CD4-positive, alpha-beta memory T cell (primary cell): ENCODE measurements at regions not wholly inside any gene's neighbourhood (a gene's known extent, or its start where the extent isn't known, plus 50 kb on each side); places are given as distances from the start of the nearest gene placed in this dataset.

Experiments
- CTCF ChIA-PET: fragments of 350-600 bp; sonication (Branson Sonifier 250); formaldehyde crosslinking; loops from one replicate; lab custom pipeline; 2021; ENCODE audit warnings: inconsistent platforms; ENCODE audit not compliant: partially characterized antibody; lab: Charles Lee
- POLR2A ChIA-PET: fragments of 350-600 bp; sonication (Branson Sonifier 250); formaldehyde crosslinking; loops from one replicate; lab custom pipeline; 2021; ENCODE audit not compliant: partially characterized antibody; lab: Charles Lee
- DNase-seq, 5 donors: peaks; one replicate each; pipeline versions ENCODE4 v3.0.0 to v3.0.0-alpha.2; 2020 to 2022; ENCODE audit warnings: mixed read lengths in 1 of 5
- H3K27ac ChIP-seq: one replicate; pipeline ENCODE4 v1.7.0; 2013; ENCODE audit warnings: low read depth, low read length
- H3K27me3 ChIP-seq: 2 replicates; pipeline ENCODE4 v1.7.0; 2013; ENCODE audit warnings: mild to moderate bottlenecking, low read length, moderate library complexity; ENCODE audit not compliant: insufficient read depth
- H3K36me3 ChIP-seq: 2 replicates; pipeline ENCODE4 v1.7.0; 2013; ENCODE audit warnings: mild to moderate bottlenecking, low read length, moderate library complexity; ENCODE audit not compliant: insufficient read depth
- H3K4me1 ChIP-seq: 2 replicates; pipeline ENCODE4 v1.7.0; 2013; ENCODE audit warnings: mild to moderate bottlenecking, low read length, moderate library complexity; ENCODE audit not compliant: insufficient read depth
- H3K4me3 ChIP-seq, 2 donors: one replicate each; pipeline ENCODE4 v1.7.0; 2013; ENCODE audit warnings: low read length in 2 of 2, mild to moderate bottlenecking in 1 of 2
- H3K9me3 ChIP-seq, 2 donors: one replicate each; pipeline ENCODE4 v1.7.0; 2013; ENCODE audit warnings: low read length in 2 of 2, control low read depth in 1 of 2; ENCODE audit not compliant: control insufficient read depth in 1 of 2
- H3K27ac Mint-ChIP-seq, 7 donors: one replicate each; pipeline ENCODE4 v1.8.0; 2020 to 2021; ENCODE audit warnings: mixed read lengths in 7 of 7, mild to moderate bottlenecking in 6 of 7, inconsistent platforms in 3 of 7, moderate library complexity in 3 of 7
- H3K27me3 Mint-ChIP-seq, 2 donors: one replicate each; pipeline ENCODE4 v1.8.0; 2020 to 2021; ENCODE audit warnings: mixed read lengths in 2 of 2
- H3K36me3 Mint-ChIP-seq, 2 donors: one replicate each; pipeline ENCODE4 v1.8.0; 2020 to 2021; ENCODE audit warnings: mixed read lengths in 2 of 2, inconsistent platforms in 1 of 2, mild to moderate bottlenecking in 1 of 2
- H3K4me1 Mint-ChIP-seq, 4 donors: one replicate each; pipeline ENCODE4 v1.8.0; 2020 to 2021; ENCODE audit warnings: mixed read lengths in 4 of 4, mild to moderate bottlenecking in 1 of 4
- H3K4me3 Mint-ChIP-seq, 8 donors: one replicate each; pipeline ENCODE4 v1.8.0; 2020 to 2021; ENCODE audit warnings: mixed read lengths in 8 of 8, mild to moderate bottlenecking in 7 of 8, moderate library complexity in 6 of 8, inconsistent platforms in 3 of 8
- H3K9me3 Mint-ChIP-seq, 8 donors: one replicate each; pipeline ENCODE4 v1.8.0; 2020 to 2021; ENCODE audit warnings: mixed read lengths in 8 of 8, mild to moderate bottlenecking in 5 of 8, inconsistent platforms in 3 of 8, moderate library complexity in 1 of 8
- intact Hi-C: fragments of 100-400 bp; cut with micrococcal nuclease; formaldehyde crosslinking; loops from one replicate; pipeline ENCODE4 v1.15.1; 2023

DNA sequence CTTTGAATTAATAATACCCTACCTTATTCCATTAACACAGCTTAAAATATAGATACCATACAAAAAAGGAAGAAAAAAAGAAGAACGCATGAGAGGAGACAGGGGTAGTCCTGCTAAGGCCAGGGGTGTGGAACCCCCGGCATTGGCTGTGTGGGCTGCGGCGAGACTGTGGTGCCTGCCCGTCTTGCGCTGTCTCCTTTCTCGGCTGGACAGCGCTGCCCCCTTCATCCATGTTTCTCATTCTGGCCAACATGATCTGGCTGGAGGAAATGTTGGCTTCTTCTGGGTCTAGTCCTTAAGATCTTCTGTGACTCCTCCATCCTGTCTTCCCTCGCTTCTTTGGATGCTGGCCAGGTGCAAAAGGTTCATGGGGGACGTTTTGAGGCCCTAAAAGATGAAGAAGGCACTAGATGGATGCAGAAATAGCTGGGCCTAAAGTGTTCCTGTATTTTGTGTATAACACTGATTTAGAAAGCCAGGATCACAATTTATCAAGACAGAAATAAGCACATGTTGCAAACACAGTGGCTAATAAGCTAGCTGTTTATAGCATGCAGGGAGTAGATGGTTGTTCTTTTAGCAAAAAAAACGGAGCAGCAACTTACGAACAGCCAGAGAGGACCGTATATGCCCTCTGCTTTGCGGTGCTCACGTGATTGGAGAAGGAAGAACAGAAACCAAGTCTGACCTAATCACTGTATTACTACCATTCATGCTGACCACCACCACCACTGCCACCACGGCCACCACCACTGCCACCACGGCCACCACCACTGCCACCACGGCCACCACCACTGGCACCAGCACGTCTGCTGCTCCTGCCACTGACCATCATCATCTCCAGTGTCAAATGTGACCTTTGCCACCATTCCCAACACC is 71.7 kb upstream of the ASB18 start:
- intact Hi-C loops = no loop called here
- H3K4me3 ChIP-seq = no peak overlapping the region
- Mint-ChIP-seq H3K36me3 (no peaks in the 10 kb centered on the region), H3K9me3 (no peaks in the 10 kb centered on the region), H3K27ac (peak overlapping the region in 1 of 7 donors; percentile 1), H3K4me1 (peaks cover 0 to 2% (median under 1%) of the 10 kb centered on the region in 4 donors), H3K27me3 (peaks cover 0 to 12% of the 10 kb centered on the region in 2 donors), H3K4me3 (no peak overlapping the region)
- no peaks in the 10 kb centered on the region for H3K36me3 ChIP-seq
- H3K9me3 ChIP-seq = no peaks in the 10 kb centered on the region
- ChIA-PET CTCF (interaction anchor here (1.1 kb wide), 1 partner anchor 18 kb away, joined by 4 read pairs; no protein-coding TSS in a partner anchor), POLR2A (no interaction called here)
- DNase-seq = no peak
- no peaks in the 10 kb centered on the region for H3K27me3 ChIP-seq
- H3K4me1 ChIP-seq = no peaks in the 10 kb centered on the region
- H3K27ac ChIP-seq = no peak overlapping the region

GRCh38 chr2:236336575-236337464 is 72.6 kb upstream of the ASB18 start:
- no peaks in the 10 kb centered on the region for H3K36me3 Mint-ChIP-seq
- H3K4me3 ChIP-seq = no peak overlapping the region
- no peaks in the 10 kb centered on the region for H3K36me3 ChIP-seq
- intact Hi-C loops = no loop called here
- H3K27me3 Mint-ChIP-seq = peaks cover 0 to 11% of the 10 kb centered on the region in 2 donors
- no peaks in the 10 kb centered on the region for H3K9me3 ChIP-seq
- ChIA-PET POLR2A (no interaction called here), CTCF (interaction anchor here (1.1 kb wide), 1 partner anchor 17 kb away, joined by 4 read pairs; no protein-coding TSS in a partner anchor)
- DNase-seq = no peak
- H3K27ac ChIP-seq = no peak overlapping the region
- no peak overlapping the region for H3K4me3 Mint-ChIP-seq
- H3K9me3 Mint-ChIP-seq = no peaks in the 10 kb centered on the region
- peak overlapping the region in 2 of 7 donors; percentile 1 to 16 for H3K27ac Mint-ChIP-seq
- peaks cover 0 to 2% (median under 1%) of the 10 kb centered on the region in 4 donors for H3K4me1 Mint-ChIP-seq
- no peaks in the 10 kb centered on the region for H3K4me1 ChIP-seq
- no peaks in the 10 kb centered on the region for H3K27me3 ChIP-seq

GRCh38 chr2:236337465-236338325 is 73.5 kb upstream of the ASB18 start:
- Mint-ChIP-seq H3K4me1 (peaks cover 0 to 2% (median under 1%) of the 10 kb centered on the region in 4 donors), H3K4me3 (no peak overlapping the region), H3K36me3 (no peaks in the 10 kb centered on the region), H3K27me3 (peaks cover 0 to 11% of the 10 kb centered on the region in 2 donors), H3K9me3 (no peaks in the 10 kb centered on the region), H3K27ac (peak overlapping the region in 1 of 7 donors; percentile 7)
- Histone ChIP-seq H3K4me3 (no peak overlapping the region), H3K27me3 (no peaks in the 10 kb centered on the region), H3K4me1 (no peaks in the 10 kb centered on the region), H3K9me3 (no peaks in the 10 kb centered on the region), H3K36me3 (no peaks in the 10 kb centered on the region), H3K27ac (no peak overlapping the region)
- intact Hi-C loops = no loop called here
- ChIA-PET CTCF (no interaction called here), POLR2A (no interaction called here)
- no peak for DNase-seq

- Mint-ChIP-seq H3K9me3 (no peaks in the 10 kb centered on the region), H3K27me3 (peaks cover 0 to 13% of the 10 kb centered on the region in 2 donors), H3K36me3 (no peaks in the 10 kb centered on the region), H3K4me3 (no peak overlapping the region), H3K27ac (peak overlapping the region in 1 of 7 donors; percentile 54), H3K4me1 (peaks cover 0 to 4% (median under 1%) of the 10 kb centered on the region in 4 donors)
- Histone ChIP-seq H3K36me3 (no peaks in the 10 kb centered on the region), H3K4me1 (no peaks in the 10 kb centered on the region), H3K4me3 (no peak overlapping the region), H3K27ac (no peak overlapping the region), H3K9me3 (no peaks in the 10 kb centered on the region), H3K27me3 (no peaks in the 10 kb centered on the region)
- no peak for DNase-seq
- intact Hi-C loops = no loop called here
- ChIA-PET CTCF (no interaction called here), POLR2A (no interaction called here)
These were observed 74.4 kb upstream of the ASB18 start for GRCh38 chr2:236338495-236339184.

DNA sequence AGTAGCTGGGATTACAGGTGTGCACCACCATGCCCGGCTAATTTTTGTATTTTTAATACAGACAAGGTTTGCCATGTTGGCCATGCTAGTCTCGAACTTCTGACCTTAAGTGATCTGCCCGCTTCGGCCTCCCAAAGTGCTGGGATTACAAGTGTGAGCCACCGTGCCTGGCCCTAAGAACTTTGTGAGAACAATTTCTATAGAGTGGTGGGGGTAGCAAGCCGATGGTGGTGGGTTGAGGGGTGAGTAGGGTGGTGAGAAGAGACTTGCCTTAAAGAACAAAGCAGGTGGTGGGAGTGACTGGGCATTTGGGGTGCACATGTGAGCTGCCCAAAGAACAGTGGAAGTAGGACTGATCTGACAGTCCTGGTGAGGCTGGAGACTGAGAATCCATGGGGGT is 76.0 kb upstream of the ASB18 start:
- H3K36me3 ChIP-seq = no peaks in the 10 kb centered on the region
- POLR2A ChIA-PET = no interaction called here

GRCh38 chr2:236341067-236341466 is 76.9 kb upstream of the ASB18 start:
- peaks cover 0 to 11% of the 10 kb centered on the region in 2 donors for H3K27me3 Mint-ChIP-seq
- POLR2A ChIA-PET = no interaction called here

More for the DNA sequence above, 76.0 kb upstream of the ASB18 start:
- Mint-ChIP-seq H3K4me3 (no peak overlapping the region), H3K36me3 (no peaks in the 10 kb centered on the region), H3K4me1 (peaks cover 0 to 4% (median under 1%) of the 10 kb centered on the region in 4 donors), H3K27me3 (peaks cover 0 to 13% of the 10 kb centered on the region in 2 donors), H3K9me3 (no peaks in the 10 kb centered on the region), H3K27ac (no peak overlapping the region)
- Histone ChIP-seq H3K9me3 (no peaks in the 10 kb centered on the region), H3K27ac (no peak overlapping the region), H3K27me3 (no peaks in the 10 kb centered on the region), H3K4me1 (no peaks in the 10 kb centered on the region), H3K4me3 (no peak overlapping the region)
- CTCF ChIA-PET = no interaction called here
- DNase-seq = no peak
- intact Hi-C loops = loop anchor here (10.0 kb wide), 1 partner anchor 1235 kb away; no protein-coding TSS in a partner anchor

More at GRCh38 chr2:236341067-236341466, 76.9 kb upstream of the ASB18 start:
- Histone ChIP-seq H3K9me3 (no peaks in the 10 kb centered on the region), H3K27ac (no peak overlapping the region), H3K36me3 (no peaks in the 10 kb centered on the region), H3K27me3 (no peaks in the 10 kb centered on the region), H3K4me3 (no peak overlapping the region), H3K4me1 (no peaks in the 10 kb centered on the region)
- Mint-ChIP-seq H3K4me3 (no peak overlapping the region), H3K36me3 (no peaks in the 10 kb centered on the region), H3K4me1 (peaks cover 0 to 4% (median under 1%) of the 10 kb centered on the region in 4 donors), H3K9me3 (no peaks in the 10 kb centered on the region), H3K27ac (no peak overlapping the region)
- DNase-seq = no peak
- intact Hi-C loops = loop anchor here (10.0 kb wide), 1 partner anchor 1234 kb away; no protein-coding TSS in a partner anchor
- CTCF ChIA-PET = no interaction called here
